ENCODE measurements at regions not wholly inside any gene's neighbourhood (a gene's known extent, or its start where the extent isn't known, plus 50 kb on each side); places are given as distances from the start of the nearest gene placed in this dataset.

- DNase-seq (ENCODE audit: low spot score): no peak
These were observed 271.2 kb upstream of the RPL38 start for GRCh38 chr17:73932216-73932749.

- no peak for DNase-seq (ENCODE audit: low spot score)
These were observed 270.2 kb upstream of the RPL38 start for GRCh38 chr17:73933164-73933766.

DNA sequence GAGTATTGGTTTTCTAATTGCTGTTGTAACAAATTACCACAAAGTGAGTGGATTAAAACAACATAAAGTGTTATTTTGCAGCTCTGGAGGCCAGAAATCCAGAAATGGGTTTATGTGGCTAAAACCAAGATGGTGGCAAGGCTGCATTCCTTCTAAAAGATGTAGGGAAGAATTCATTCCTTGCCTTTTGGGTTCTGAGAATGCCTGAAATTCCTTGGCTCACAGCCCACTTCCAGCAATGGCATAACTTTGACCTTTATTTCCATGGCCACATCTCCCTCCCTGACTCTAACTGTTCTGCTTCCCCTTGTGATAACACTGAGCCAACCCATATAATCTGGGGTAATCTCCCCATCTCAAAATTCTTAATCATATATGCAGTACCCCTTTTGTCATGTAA is 269.6 kb upstream of the RPL38 start:
- DNase-seq (ENCODE audit: low spot score): no peak

- DNase-seq (ENCODE audit: low spot score): no peak
These were observed 268.8 kb upstream of the RPL38 start for GRCh38 chr17:73934696-73935095.

- DNase-seq (ENCODE audit: low spot score): no peak
These were observed 266.4 kb upstream of the RPL38 start for GRCh38 chr17:73936908-73937627.

- DNase-seq (ENCODE audit: low spot score): no peak
These were observed 264.8 kb upstream of the RPL38 start for GRCh38 chr17:73938706-73939105.

- DNase-seq (ENCODE audit: low spot score): no peak
These were observed 263.7 kb upstream of the RPL38 start for GRCh38 chr17:73939806-73940205.

DNA sequence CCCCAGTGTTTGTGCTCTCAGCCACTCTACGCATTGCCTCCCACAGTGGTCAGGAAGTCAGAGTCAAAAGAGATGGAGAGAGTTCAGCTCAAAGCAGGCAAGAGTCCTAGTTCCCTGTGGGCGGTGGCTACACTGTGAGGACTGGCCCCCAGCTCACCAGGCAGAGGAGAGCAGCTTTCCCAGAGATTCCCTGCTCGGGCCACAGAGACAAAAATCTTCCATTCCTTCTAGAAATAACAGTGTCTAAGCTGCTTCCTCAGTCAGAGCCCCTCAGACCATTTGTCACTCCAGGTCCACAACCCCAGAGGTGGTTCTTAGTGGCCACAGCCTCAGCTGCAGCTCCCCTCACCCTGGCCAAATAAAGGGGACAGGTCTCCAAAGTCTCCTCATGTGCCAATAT is 263.0 kb upstream of the RPL38 start:
- no peak for DNase-seq (ENCODE audit: low spot score)

DNA sequence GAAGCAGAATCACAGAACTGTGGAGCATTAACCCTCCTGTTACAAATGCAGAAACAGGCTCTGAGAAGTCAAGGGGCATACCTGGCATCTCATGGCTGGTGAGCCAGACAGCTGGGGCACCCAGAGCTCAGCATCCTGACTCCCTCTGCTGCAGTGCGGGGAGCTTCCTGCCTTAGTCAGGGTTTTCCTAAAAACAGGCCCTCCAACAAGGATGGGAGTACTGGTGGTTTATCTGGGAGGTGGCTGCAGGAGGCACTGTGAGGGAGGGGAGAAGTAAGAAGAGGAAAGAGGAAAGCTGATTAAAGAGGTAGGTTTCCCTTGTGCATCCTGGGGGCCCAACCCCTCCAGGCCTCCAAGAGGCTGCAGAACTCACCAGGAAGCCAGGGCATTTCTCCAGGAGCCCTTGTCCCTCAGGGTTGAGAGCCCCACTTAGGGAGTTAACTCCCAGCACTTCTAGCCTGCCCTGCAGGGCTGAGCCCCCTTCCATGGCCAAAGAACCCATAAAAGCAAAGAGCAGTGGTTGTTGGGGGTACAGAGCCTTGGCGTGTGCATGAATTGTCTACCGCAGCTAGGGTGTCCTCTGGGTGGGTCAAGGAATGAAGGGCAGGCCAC is 261.5 kb upstream of the RPL38 start:
- no peak for DNase-seq (ENCODE audit: low spot score)

DNA sequence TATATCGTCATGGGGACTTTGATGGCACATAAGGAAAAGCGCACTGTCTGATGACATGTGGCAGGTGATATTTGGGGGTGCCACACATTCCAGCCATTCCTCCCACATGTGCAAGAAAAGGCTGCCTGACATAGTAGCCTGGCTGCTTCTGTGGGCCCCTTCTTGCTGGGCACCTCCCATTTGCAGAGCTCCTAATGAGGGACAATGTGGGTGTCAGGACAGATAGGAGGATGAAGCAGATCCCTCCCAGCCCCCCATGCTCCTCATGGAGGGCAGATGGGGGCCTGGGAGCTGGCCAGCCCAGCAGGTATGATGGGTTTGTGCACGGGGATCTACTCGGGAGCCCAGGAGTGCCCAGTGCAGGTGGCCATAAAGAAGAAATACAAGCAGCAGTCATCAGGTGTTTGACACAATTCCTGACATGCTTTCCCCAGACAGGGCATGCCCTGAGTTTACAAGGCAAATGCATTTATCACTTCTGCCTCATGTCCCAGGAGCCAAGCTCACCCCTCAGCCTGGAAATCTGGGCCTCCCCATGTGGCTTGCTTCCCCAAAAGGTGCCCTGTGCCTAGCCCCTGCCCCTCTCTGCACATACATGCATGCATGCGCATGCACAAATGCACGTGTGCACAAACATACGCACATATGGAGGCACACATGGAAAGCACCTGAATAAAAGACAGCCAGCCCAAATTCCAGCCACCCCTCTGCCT is 260.6 kb upstream of the RPL38 start:
- DNase-seq (ENCODE audit: low spot score): no peak

- no peak for DNase-seq (ENCODE audit: low spot score)
These were observed 259.9 kb upstream of the RPL38 start for GRCh38 chr17:73943416-73944110.

DNA sequence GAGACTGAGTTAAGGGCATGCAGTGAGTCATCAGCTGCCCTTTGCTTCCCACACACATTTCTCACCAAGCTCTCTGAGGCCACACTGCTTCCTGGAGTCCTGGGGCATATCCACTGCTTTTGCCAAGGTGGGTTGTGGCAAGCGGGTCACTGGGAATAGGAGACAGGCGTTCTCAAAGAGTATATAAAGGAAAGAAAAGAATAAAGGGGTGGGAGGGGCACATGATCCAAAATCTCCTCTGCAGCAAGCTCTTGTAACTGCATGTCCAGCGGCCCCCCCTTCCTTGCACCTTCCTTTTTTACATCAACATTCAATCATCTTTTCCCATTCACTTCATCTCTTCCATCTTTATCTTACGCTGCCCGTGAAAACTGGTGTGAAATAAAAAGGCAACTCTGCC is 259.1 kb upstream of the RPL38 start:
- DNase-seq (ENCODE audit: low spot score): no peak

DNA sequence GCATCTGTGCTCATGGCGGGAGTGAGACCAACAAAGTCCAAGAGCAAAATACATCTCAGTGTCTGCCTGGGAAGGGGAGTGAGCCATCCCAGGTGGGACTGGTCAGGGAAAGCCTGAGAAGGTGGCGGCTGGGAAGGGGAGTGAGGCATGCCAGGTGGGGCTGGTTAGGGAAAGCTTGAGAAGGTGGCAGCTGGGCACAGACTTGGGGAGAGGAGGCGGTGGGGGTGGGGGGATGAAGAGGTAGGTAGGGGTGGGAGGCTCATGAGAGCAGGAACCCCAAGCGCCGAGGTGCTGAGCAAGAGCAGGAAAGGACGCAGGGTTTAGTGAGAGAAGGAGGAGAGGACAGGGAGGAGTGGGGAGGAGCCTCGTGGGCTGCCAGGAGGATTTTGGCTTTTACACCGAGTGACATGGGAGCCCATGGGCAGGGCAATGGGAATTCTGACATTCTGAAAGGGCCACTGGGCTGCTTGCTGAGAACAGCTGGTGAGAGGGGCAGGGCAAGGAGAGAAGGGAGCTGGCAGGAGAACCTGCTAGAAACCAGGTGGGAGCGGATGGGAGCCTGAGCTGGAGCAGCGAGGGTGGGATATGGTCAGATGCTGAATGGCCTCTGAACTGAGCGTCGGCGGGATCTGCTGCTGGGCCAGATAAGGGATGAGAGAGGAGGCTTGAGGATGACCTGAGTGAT is 256.1 kb upstream of the RPL38 start:
- DNase-seq (ENCODE audit: low spot score): no peak

GRCh38 chr17:73947966-73948355 is 255.5 kb upstream of the RPL38 start:
- DNase-seq (ENCODE audit: low spot score): no peak

DNA sequence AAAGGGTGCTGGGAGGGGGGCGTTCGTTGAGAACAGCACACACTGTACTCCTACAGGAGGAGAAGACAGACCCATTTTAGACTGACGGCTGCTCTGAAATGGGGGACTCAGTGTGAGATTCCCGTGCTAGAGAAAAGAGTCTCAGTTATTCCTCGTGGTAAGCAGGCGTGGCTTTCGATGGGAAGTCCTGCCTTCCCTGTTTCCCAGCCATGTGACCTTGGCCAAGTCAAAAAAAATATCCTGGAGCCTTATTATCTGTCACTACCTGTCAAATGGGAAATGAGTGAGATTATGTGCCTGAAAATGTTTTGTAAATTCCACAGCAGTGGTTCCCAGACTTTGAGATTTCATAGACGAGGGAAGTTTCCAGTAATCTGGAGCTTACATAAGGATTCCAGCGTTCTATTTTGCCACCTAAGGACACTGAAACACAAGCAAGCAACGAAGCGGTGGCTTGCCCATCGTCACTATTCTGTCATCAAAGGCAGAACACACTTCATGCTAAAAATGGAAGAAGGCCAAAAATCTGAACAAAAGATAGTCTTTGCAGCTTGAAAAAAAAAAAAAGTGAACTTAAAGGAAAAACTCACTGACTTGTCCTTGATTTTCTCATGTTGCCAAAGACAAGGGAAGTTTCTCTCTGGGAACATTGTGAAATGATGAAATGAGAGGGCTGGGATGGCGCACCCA is 253.4 kb upstream of the RPL38 start:
- DNase-seq (ENCODE audit: low spot score): no peak

GRCh38 chr17:73950593-73950914 is 252.9 kb upstream of the RPL38 start:
- DNase-seq (ENCODE audit: low spot score): no peak

DNA sequence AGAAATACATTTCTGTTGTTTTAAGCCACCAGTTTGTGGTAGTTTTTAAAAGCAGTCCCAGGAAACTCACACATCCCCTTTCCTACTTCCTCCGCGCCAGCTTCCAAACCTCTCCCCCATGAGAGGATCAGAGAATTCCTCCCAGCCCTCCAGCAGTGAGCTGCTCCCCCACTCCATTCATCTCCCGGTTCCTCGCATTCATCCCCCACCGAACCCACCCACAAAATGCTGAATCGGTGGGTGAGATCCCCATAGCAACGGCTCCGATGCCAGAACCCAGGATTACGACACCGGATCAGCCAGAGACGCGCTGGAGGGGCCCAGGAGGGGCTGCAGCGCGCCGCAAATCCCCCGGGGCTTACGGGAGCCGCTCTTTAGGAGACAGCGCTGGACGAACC is 251.4 kb upstream of the RPL38 start:
- peak; percentile 61 for DNase-seq (ENCODE audit: low spot score)

DNA sequence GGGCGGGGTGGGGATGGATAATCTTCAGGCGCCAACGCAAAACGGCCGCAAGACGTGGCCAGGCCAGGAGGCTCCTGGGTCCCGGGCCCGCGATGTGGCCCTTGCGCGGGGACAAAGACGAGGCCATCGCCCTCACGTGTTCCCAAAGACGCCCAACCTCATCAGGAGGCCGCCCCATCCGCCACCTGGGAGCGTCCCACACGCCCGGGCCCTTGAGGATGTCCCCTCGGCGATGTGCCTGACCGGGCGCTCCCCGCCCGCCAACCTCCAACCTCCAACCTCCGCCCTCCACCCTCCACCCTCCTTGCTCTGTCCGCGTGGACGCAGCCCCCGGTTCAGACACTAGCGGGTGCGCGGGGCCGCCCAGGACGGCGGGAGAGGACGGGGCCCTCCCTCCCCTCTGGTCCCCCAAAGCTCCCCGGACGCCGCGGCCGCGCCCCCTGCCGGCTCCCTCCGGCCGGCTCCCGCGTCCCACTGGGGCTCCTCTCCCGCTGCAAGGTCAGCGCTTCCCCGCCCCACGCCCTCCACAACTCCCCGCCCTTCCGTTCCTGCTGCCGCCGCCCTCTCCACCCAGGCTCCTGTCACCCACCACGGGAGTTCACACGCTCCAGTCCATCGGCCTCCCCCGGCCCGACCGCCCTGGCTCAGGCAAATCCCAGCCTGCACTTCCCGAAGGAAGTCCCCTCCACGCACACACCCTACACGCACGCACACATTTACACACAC is 250.8 kb upstream of the RPL38 start:
- peak; percentile 32 for DNase-seq (ENCODE audit: low spot score)

GRCh38 chr17:73953206-73954033 is 250.1 kb upstream of the RPL38 start:
- DNase-seq (ENCODE audit: low spot score): no peak
